ENCODE measurements at regions not wholly inside any gene's neighbourhood (a gene's known extent, or its start where the extent isn't known, plus 50 kb on each side); places are given as distances from the start of the nearest gene placed in this dataset.

DNA sequence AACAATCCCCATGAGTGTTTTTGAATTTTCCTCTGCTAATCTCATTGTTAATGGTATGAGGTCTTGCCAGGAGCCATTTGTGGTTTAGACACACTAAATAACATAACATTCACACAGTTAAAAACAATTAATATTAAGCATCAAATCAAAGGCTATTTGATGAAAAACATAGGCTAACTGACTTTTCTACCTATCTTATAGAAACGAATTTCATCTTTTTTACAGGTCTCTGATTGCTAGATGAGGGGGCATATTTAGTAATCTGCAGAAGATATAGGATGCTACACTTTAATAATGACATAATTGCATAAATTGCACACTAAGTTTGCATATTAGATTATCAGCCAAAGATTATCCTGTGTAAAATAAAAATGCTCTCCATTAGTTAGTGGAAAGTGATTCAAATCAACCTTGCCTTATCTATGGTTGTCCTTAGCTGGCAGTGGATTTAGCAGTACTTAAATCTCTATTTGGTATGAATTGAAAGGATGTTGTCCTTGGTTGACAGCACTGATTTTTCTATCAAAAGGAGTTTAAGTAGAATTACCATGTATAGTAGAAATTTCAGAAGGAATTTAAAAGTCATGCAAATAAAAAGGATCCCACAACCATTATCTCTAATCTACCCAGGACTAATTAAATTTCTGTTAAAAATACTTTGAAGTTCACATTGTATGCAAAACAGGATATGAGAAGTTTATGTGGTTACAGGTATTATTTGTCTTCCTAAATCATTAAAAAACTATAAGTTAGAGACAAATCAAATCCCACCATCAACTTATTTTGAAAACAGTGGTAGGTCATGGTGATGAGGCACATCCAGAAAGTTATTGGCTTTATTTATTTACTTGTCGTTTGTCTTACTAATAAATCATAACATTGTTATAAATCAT, 50.6 kb upstream of the SPAG16 start:
- Mint-ChIP-seq H3K27ac (peak overlapping the region; percentile 77), H3K27me3 (peaks cover 23% of the 10 kb centered on the region)
- no peak for DNase-seq

More for the DNA sequence above, 50.6 kb upstream of the SPAG16 start:
- Mint-ChIP-seq H3K4me3 (peak overlapping the region; percentile 23), H3K9me3 (no peaks in the 10 kb centered on the region), H3K36me3 (no peaks in the 10 kb centered on the region), H3K4me1 (peaks cover 28% of the 10 kb centered on the region)

Data from activated naive CD8-positive, alpha-beta T cell treated with anti-CD3 and anti-CD28 coated beads for 36 hours (primary cell).